Endothelial cell of umbilical vein (primary cell): ENCODE measurements at regions not wholly inside any gene's neighbourhood (a gene's known extent, or its start where the extent isn't known, plus 50 kb on each side); places are given as distances from the start of the nearest gene placed in this dataset.

Source experiments
- BruUV-seq: library from RNA; stranded (reverse); fragments of 400-500 nt; replicated peaks from 2 replicates; lab custom pipeline; 2021; lab: Mats Ljungman, UMichigan
- CTCF ChIA-PET: fragments of 300-600, 350-600 bp; sonication (Branson Sonifier 250); formaldehyde crosslinking; loops from one replicate; lab custom pipeline; 2021; ENCODE audit warnings: antibody characterized with exemption, inconsistent platforms; lab: Charles Lee
- POLR2A ChIA-PET: fragments of 300-600, 350-600 bp; sonication (Branson Sonifier 250); formaldehyde crosslinking; loops from one replicate; lab custom pipeline; 2021; ENCODE audit warnings: antibody characterized with exemption, inconsistent platforms; lab: Charles Lee
- DNase-seq: peaks from one replicate; pipeline ENCODE4 v3.0.0-alpha.2; 2011; ENCODE audit warnings: low read depth, low spot score
- FAIRE-seq: peaks from 2 replicates; lab custom pipeline; 2011; peaks lifted over from hg19 to GRCh38; lab: Jason Lieb, UNC
- H2AFZ ChIP-seq: 2 replicates; pipeline ENCODE4 v1.6.0; 2012; ENCODE audit warnings: low read depth, low read length, control low read depth, inconsistent platforms
- H3K27ac ChIP-seq: 2 replicates; pipeline ENCODE4 v1.5.1; 2011; ENCODE audit warnings: low read depth, mild to moderate bottlenecking, control low read depth, low read length, moderate library complexity; ENCODE audit not compliant: insufficient read depth
- H3K27me3 ChIP-seq, 2 experiments: 2 replicates each; pipeline versions ENCODE4 v1.6.0 to v1.6.1; 2011; ENCODE audit warnings: low read length in 2 of 2, mixed read lengths in 1 of 2; ENCODE audit not compliant: control insufficient read depth in 2 of 2, insufficient read depth in 2 of 2
- H3K36me3 ChIP-seq, 2 experiments: 2 replicates in 1 of 2; 3 replicates in 1 of 2; pipeline ENCODE4 v1.5.1; 2011; ENCODE audit warnings: low read length in 2 of 2, mild to moderate bottlenecking in 1 of 2, moderate library complexity in 1 of 2; ENCODE audit not compliant: control insufficient read depth in 2 of 2, insufficient read depth in 2 of 2; ENCODE audit errors: extremely low read depth in 1 of 2
- H3K4me1 ChIP-seq: 3 replicates; pipeline ENCODE4 v1.5.1; 2011; ENCODE audit warnings: mild to moderate bottlenecking, low read length; ENCODE audit not compliant: control insufficient read depth, insufficient read depth; ENCODE audit errors: extremely low read depth
- H3K4me2 ChIP-seq: 2 replicates; pipeline ENCODE4 v1.6.1; 2011; ENCODE audit warnings: low read length, control low read depth, mixed read lengths; ENCODE audit not compliant: insufficient read depth
- H3K4me3 ChIP-seq, 3 experiments: fragments of 200-600 bp in 1 of 3; sonication (generic), shearing (Covaris generic) in 1 of 3; replicated peaks in 1 of 3; 2 replicates each; pipeline ENCODE4 v1.5.1; 2011 to 2016; ENCODE audit warnings: control low read depth in 3 of 3, low read length in 3 of 3, mild to moderate bottlenecking in 2 of 3, inconsistent platforms in 1 of 3, low read depth in 1 of 3, moderate library complexity in 1 of 3; ENCODE audit not compliant: insufficient read depth in 1 of 3
- H3K79me2 ChIP-seq: 2 replicates; pipeline ENCODE4 v1.6.0; 2012; ENCODE audit warnings: low read length, inconsistent platforms; ENCODE audit not compliant: control insufficient read depth, insufficient read depth
- H3K9ac ChIP-seq: replicated peaks from 2 replicates; pipeline ENCODE3; 2011; ENCODE audit warnings: low read length, control low read depth; ENCODE audit not compliant: insufficient read depth; ENCODE audit errors: extremely low read depth
- H3K9me1 ChIP-seq: replicated peaks from 3 replicates; pipeline ENCODE4 v1.6.0; 2011; ENCODE audit warnings: mild to moderate bottlenecking, low read length; ENCODE audit not compliant: control insufficient read depth, insufficient read depth; ENCODE audit errors: extremely low read depth
- H3K9me3 ChIP-seq: replicated peaks from 2 replicates; pipeline ENCODE4 v1.5.1; 2012; ENCODE audit warnings: low read length, inconsistent platforms; ENCODE audit not compliant: control insufficient read depth, insufficient read depth
- H4K20me1 ChIP-seq: replicated peaks from 2 replicates; pipeline ENCODE3; 2011; ENCODE audit warnings: mild to moderate bottlenecking, low read length; ENCODE audit not compliant: control insufficient read depth, insufficient read depth; ENCODE audit errors: extremely low read depth
- EZH2 ChIP-seq: IDR thresholded peaks from 2 replicates; pipeline ENCODE4 v1.6.1; 2012; ENCODE audit warnings: borderline replicate concordance, low read depth, mild to moderate bottlenecking, moderate library complexity, low read length, inconsistent platforms; ENCODE audit not compliant: severe bottlenecking
- GATA2 ChIP-seq: IDR thresholded peaks from 2 replicates; pipeline ENCODE4 v1.7.0; 2011; ENCODE audit warnings: low read depth, mild to moderate bottlenecking, moderate library complexity, mixed read lengths, low read length; ENCODE audit not compliant: insufficient read length, insufficient read depth
- JUN ChIP-seq: IDR thresholded peaks from 2 replicates; pipeline ENCODE4 v1.6.1; 2011; ENCODE audit warnings: borderline replicate concordance, low read depth; ENCODE audit not compliant: insufficient read length, insufficient read depth
- MAX ChIP-seq: IDR thresholded peaks from 2 replicates; pipeline ENCODE4 v1.6.1; 2011; ENCODE audit not compliant: insufficient read depth, insufficient read length
- MYC ChIP-seq: IDR thresholded peaks from one replicate; pipeline ENCODE4 v1.6.1; 2011; ENCODE audit warnings: mild to moderate bottlenecking, low read depth, low read length
- dilution Hi-C: fragments of 300-500 bp; cut with MboI; formaldehyde crosslinking; loops from one replicate; pipeline ENCODE4 v1.15.0; 2019; ENCODE audit warnings: low sequenced_read_pairs; ENCODE audit not compliant: extremely low pct_ligation_motif_present
- intact Hi-C: fragments of 100-400 bp; cut with micrococcal nuclease; formaldehyde crosslinking; loops from one replicate; pipeline ENCODE4 v1.10.0; 2022
- TF ChIP-seq, protein P1 (sequence below), 2 donors: IDR thresholded peaks; 1 replicate in 1 of 2; 2 replicates in 1 of 2; pipeline ENCODE4 v1.5.1; 2011; ENCODE audit warnings: low read length in 2 of 2, mild to moderate bottlenecking in 2 of 2, moderate library complexity in 2 of 2, control low read depth in 1 of 2, inconsistent platforms in 1 of 2, low read depth in 1 of 2; ENCODE audit not compliant: insufficient read depth in 1 of 2; ENCODE audit errors: extremely low read depth in 1 of 2

- no TSS peak for BruUV-seq
- dilution Hi-C loops = no loop called here
- no peaks in the 10 kb centered on the region for H3K4me1 ChIP-seq
These were observed 597.5 kb upstream of the PFKP start for GRCh38 chr10:2469802-2470201.

GRCh38 chr10:2464483-2464882 lies 602.9 kb upstream of the PFKP start:
- intact Hi-C loops = no loop called here
- Histone ChIP-seq H3K79me2 (no peaks in the 10 kb centered on the region), H3K9me1 (no peaks in the 10 kb centered on the region), H3K27ac (no peak overlapping the region), H3K9me3 (peaks cover 8% of the 10 kb centered on the region), H3K36me3 (no peaks in the 10 kb centered on the region), H3K4me3 (no peak overlapping the region), H3K9ac (no peak overlapping the region), H3K4me1 (no peaks in the 10 kb centered on the region), H2AFZ (no peak overlapping the region), H4K20me1 (no peaks in the 10 kb centered on the region), H3K27me3 (no peaks in the 10 kb centered on the region), H3K4me2 (no peak overlapping the region)
- TF ChIP-seq MAX (no peak), JUN (no peak), EZH2 (no peak), MYC (no peak)
- TF ChIP-seq, protein P1, sequence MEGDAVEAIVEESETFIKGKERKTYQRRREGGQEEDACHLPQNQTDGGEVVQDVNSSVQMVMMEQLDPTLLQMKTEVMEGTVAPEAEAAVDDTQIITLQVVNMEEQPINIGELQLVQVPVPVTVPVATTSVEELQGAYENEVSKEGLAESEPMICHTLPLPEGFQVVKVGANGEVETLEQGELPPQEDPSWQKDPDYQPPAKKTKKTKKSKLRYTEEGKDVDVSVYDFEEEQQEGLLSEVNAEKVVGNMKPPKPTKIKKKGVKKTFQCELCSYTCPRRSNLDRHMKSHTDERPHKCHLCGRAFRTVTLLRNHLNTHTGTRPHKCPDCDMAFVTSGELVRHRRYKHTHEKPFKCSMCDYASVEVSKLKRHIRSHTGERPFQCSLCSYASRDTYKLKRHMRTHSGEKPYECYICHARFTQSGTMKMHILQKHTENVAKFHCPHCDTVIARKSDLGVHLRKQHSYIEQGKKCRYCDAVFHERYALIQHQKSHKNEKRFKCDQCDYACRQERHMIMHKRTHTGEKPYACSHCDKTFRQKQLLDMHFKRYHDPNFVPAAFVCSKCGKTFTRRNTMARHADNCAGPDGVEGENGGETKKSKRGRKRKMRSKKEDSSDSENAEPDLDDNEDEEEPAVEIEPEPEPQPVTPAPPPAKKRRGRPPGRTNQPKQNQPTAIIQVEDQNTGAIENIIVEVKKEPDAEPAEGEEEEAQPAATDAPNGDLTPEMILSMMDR (IDR thresholded peaks at IDR 0.05; ENCODE audit: extremely low read depth in 1 of 2, insufficient read depth in 1 of 2, low read depth in 1 of 2, low read length in 2 of 2) = no peak
- no peak for FAIRE-seq
- CTCF ChIA-PET = no interaction called here
- POLR2A ChIA-PET = no interaction called here
- dilution Hi-C loops = no loop called here
- no TSS peak for BruUV-seq
- no peak for DNase-seq

More at GRCh38 chr10:2469802-2470201, 597.5 kb upstream of the PFKP start:
- Histone ChIP-seq H3K27ac (no peak overlapping the region), H3K9me1 (no peaks in the 10 kb centered on the region), H3K27me3 (no peaks in the 10 kb centered on the region), H2AFZ (no peak overlapping the region), H4K20me1 (no peaks in the 10 kb centered on the region), H3K4me2 (no peak overlapping the region), H3K9me3 (peaks cover 9% of the 10 kb centered on the region), H3K9ac (no peak overlapping the region), H3K4me3 (no peak overlapping the region), H3K36me3 (no peaks in the 10 kb centered on the region), H3K79me2 (no peaks in the 10 kb centered on the region)
- DNase-seq = no peak
- intact Hi-C loops = no loop called here
- CTCF ChIA-PET = no interaction called here
- no peak for TF ChIP-seq MAX
- no peak for TF ChIP-seq GATA2
- POLR2A ChIA-PET = no interaction called here
- FAIRE-seq = no peak
